DND-41 (cell line): ENCODE measurements at regions not wholly inside any gene's neighbourhood (a gene's known extent, or its start where the extent isn't known, plus 50 kb on each side); places are given as distances from the start of the nearest gene placed in this dataset.

Experiments used
- ATAC-seq: fragments of 200-7000 bp; cut with Tn5 transposase; 3 replicates; pipeline ENCODE4 v1.9.1; 2021; ENCODE audit warnings: low read depth; ENCODE audit not compliant: insufficient read depth
- DNase-seq: peaks from one replicate; pipeline ENCODE4 v3.0.0-alpha.2; 2020
- H2AFZ ChIP-seq: 2 replicates; pipeline ENCODE4 v1.6.0; 2012; ENCODE audit warnings: low read depth, low read length
- H3K27ac ChIP-seq: 2 replicates; pipeline ENCODE4 v1.5.1; 2012; ENCODE audit warnings: low read length, inconsistent platforms
- H3K27me3 ChIP-seq: fragments of 200-600 bp; sonication (generic); 2 replicates; pipeline ENCODE4 v1.6.0; 2012; ENCODE audit warnings: low read length, mild to moderate bottlenecking, inconsistent platforms; ENCODE audit not compliant: insufficient read depth, poor library complexity
- H3K36me3 ChIP-seq: 2 replicates; pipeline ENCODE4 v1.5.1; 2012; ENCODE audit warnings: low read length, inconsistent platforms; ENCODE audit not compliant: insufficient read depth
- H3K4me1 ChIP-seq: 2 replicates; pipeline ENCODE4 v1.5.1; 2012; ENCODE audit warnings: mild to moderate bottlenecking, low read length; ENCODE audit not compliant: insufficient read depth
- H3K4me2 ChIP-seq: 2 replicates; pipeline ENCODE4 v1.6.0; 2012; ENCODE audit warnings: mild to moderate bottlenecking, moderate library complexity, low read length, inconsistent platforms; ENCODE audit not compliant: insufficient read depth
- H3K4me3 ChIP-seq, 2 experiments: fragments of 200-600 bp in 1 of 2; shearing (Covaris generic) in 1 of 2; 2 replicates each; pipeline ENCODE4 v1.5.1; 2012 to 2016; ENCODE audit warnings: inconsistent platforms in 2 of 2, low read length in 2 of 2, mild to moderate bottlenecking in 2 of 2, low read depth in 1 of 2, moderate library complexity in 1 of 2
- H3K79me2 ChIP-seq: 2 replicates; pipeline ENCODE4 v1.6.0; 2012; ENCODE audit warnings: low read length, inconsistent platforms; ENCODE audit not compliant: insufficient read depth
- H3K9ac ChIP-seq: 2 replicates; pipeline ENCODE4 v1.6.0; 2012; ENCODE audit warnings: low read depth, mild to moderate bottlenecking, inconsistent platforms, low read length, moderate library complexity
- H3K9me3 ChIP-seq: 2 replicates; pipeline ENCODE4 v1.5.1; 2012; ENCODE audit warnings: low read length, moderate library complexity, mild to moderate bottlenecking, inconsistent platforms; ENCODE audit not compliant: insufficient read depth, severe bottlenecking
- H4K20me1 ChIP-seq: 2 replicates; pipeline ENCODE4 v1.6.0; 2012; ENCODE audit warnings: low read length; ENCODE audit not compliant: insufficient read depth
- CTCF ChIP-seq: IDR thresholded peaks from 2 replicates; pipeline ENCODE4 v1.5.1; 2012; ENCODE audit warnings: borderline replicate concordance, low read length, moderate library complexity, mild to moderate bottlenecking; ENCODE audit not compliant: poor library complexity, severe bottlenecking; ENCODE audit errors: extremely low read depth
- EZH2 ChIP-seq: IDR thresholded peaks from 3 replicates; pipeline ENCODE4 v1.6.1; 2012; ENCODE audit warnings: borderline replicate concordance, low read depth, mild to moderate bottlenecking, moderate library complexity, low read length, inconsistent platforms; ENCODE audit not compliant: severe bottlenecking

- no peak for DNase-seq
- H4K20me1 ChIP-seq = no peaks in the 10 kb centered on the region
- ATAC-seq = no peak
- H3K36me3 ChIP-seq = no peaks in the 10 kb centered on the region
- H3K27ac ChIP-seq = no peak overlapping the region
- peaks cover 30% of the 10 kb centered on the region for H3K9me3 ChIP-seq
- peak overlapping the region; percentile 8 for H2AFZ ChIP-seq
- no peak overlapping the region for H3K4me3 ChIP-seq
- H3K9ac ChIP-seq = no peak overlapping the region
- TF ChIP-seq CTCF (no peak), EZH2 (no peak)
- no peaks in the 10 kb centered on the region for H3K79me2 ChIP-seq
- peaks cover 12% of the 10 kb centered on the region for H3K4me1 ChIP-seq
- H3K27me3 ChIP-seq = no peaks in the 10 kb centered on the region
- H3K4me2 ChIP-seq = no peak overlapping the region
These were observed 782.2 kb upstream of the SLC8A1 start for GRCh38 chr2:41234093-41234492.

- H3K79me2 ChIP-seq = no peaks in the 10 kb centered on the region
- peak; percentile 83 for DNase-seq
- peak overlapping the region in 1 of 2 experiments; percentile 28; a peak in 2 of 4 replicates for H3K4me3 ChIP-seq
- H3K9me3 ChIP-seq = peaks cover 13% of the 10 kb centered on the region
- H3K27me3 ChIP-seq = no peaks in the 10 kb centered on the region
- peak overlapping the region; percentile 58 for H2AFZ ChIP-seq
- ATAC-seq = peak; percentile 89
- no peaks in the 10 kb centered on the region for H4K20me1 ChIP-seq
- H3K27ac ChIP-seq = peak overlapping the region; percentile 95
- H3K4me2 ChIP-seq = peak overlapping the region; percentile 43
- H3K4me1 ChIP-seq = peaks cover 47% of the 10 kb centered on the region
- no peaks in the 10 kb centered on the region for H3K36me3 ChIP-seq
- H3K9ac ChIP-seq = peak overlapping the region; percentile 52
- peak; percentile 61 for TF ChIP-seq CTCF
- TF ChIP-seq EZH2 = no peak
These were observed 789.6 kb upstream of the SLC8A1 start for GRCh38 chr2:41241325-41242000.

- peaks cover 8% of the 10 kb centered on the region for H3K9me3 ChIP-seq
- no peaks in the 10 kb centered on the region for H3K79me2 ChIP-seq
- H2AFZ ChIP-seq = peak overlapping the region; percentile 58
- H3K4me1 ChIP-seq = peaks cover 47% of the 10 kb centered on the region
- H3K36me3 ChIP-seq = no peaks in the 10 kb centered on the region
- no peak for DNase-seq
- ATAC-seq = no peak
- H3K27me3 ChIP-seq = no peaks in the 10 kb centered on the region
- H3K4me3 ChIP-seq = no peak overlapping the region; a peak in 1 of 4 replicates
- H3K9ac ChIP-seq = peak overlapping the region; percentile 52
- no peak for TF ChIP-seq CTCF
- TF ChIP-seq EZH2 = no peak
- H4K20me1 ChIP-seq = no peaks in the 10 kb centered on the region
- H3K27ac ChIP-seq = peak overlapping the region; percentile 95
- peak overlapping the region; percentile 43 for H3K4me2 ChIP-seq
These were observed 790.1 kb upstream of the SLC8A1 start for GRCh38 chr2:41242001-41242331.
